ENCODE measurements at regions not wholly inside any gene's neighbourhood (a gene's known extent, or its start where the extent isn't known, plus 50 kb on each side); places are given as distances from the start of the nearest gene placed in this dataset.

GRCh38 chr3:115341208-115341607, 194.1 kb upstream of the ZBTB20 start:
- H3K14ac ChIP-seq (replicated peaks; ENCODE audit: low read depth, low read length): no peak overlapping the region
- no CpG with 5 or more reads among the region's 1 CpG for WGBS, 2 experiments (ENCODE audit: extremely low coverage in 2 of 2, insufficient read length in 1 of 2)
- no peak overlapping the region for H3K4me2 ChIP-seq (ENCODE audit: low read depth, low read length)
- H3K27ac ChIP-seq (ENCODE audit: insufficient read depth, low read length): no peak overlapping the region
- H3K9me1 ChIP-seq (ENCODE audit: insufficient read depth, low read length): no peaks in the 10 kb centered on the region
- H3K23ac ChIP-seq (ENCODE audit: low read depth, low read length): no peak overlapping the region
- peak; percentile 82 for ATAC-seq (ENCODE audit: low read depth)
- intact Hi-C loops (cut with micrococcal nuclease) (loop anchor here (10.0 kb wide), 1 partner anchor 344 kb away; no protein-coding TSS in a partner anchor), in situ Hi-C loops (cut with MboI; ENCODE audit: low sequenced_read_pairs) (no loop called here), dilution Hi-C loops (cut with HindIII; ENCODE audit: low sequenced_read_pairs, unreplicated experiment) (no loop called here)
- H2AK5ac ChIP-seq (ENCODE audit: low read depth, low read length): no peak overlapping the region
- no peak overlapping the region for H4K5ac ChIP-seq (ENCODE audit: low read depth, low read length)
- ChIA-PET POLR2A (ENCODE audit: unreplicated experiment) (no interaction called here), CTCF (no interaction called here)
- no peaks in the 10 kb centered on the region for H3K36me3 ChIP-seq (ENCODE audit: control insufficient read depth, insufficient read depth, low read length)
- no TSS peak for BruUV-seq (replicated peaks)
- no peak overlapping the region for H2BK20ac ChIP-seq (ENCODE audit: low read depth, low read length)
- no peaks in the 10 kb centered on the region for H4K20me1 ChIP-seq (ENCODE audit: insufficient read depth, low read length)
- no peaks in the 10 kb centered on the region for H3K27me3 ChIP-seq (ENCODE audit: control insufficient read depth, insufficient read depth, low read length)
- H3K9me3 ChIP-seq (ENCODE audit: control insufficient read depth, insufficient read depth, low read length): no peaks in the 10 kb centered on the region
- TF ChIP-seq MXI1 (IDR thresholded peaks at IDR 0.05; ENCODE audit: borderline replicate concordance, low read depth, low read length) (no peak), POLR2A (IDR thresholded peaks at IDR 0.05; ENCODE audit: low read depth, low read length) (no peak), FOS (IDR thresholded peaks at IDR 0.05; ENCODE audit: low read depth, low read length) (peak; percentile 75), ELK1 (IDR thresholded peaks at IDR 0.05; ENCODE audit: borderline replicate concordance, low read depth, low read length) (no peak)
- H3K4me1 ChIP-seq (ENCODE audit: control insufficient read depth, insufficient read depth, low read length): peaks cover 1% of the 10 kb centered on the region; the same call in 1 of the 2 replicates
- no peaks in the 10 kb centered on the region for H3K79me1 ChIP-seq (ENCODE audit: low read depth in 1 of 2, low read length in 2 of 2)
- no peak overlapping the region for H3K56ac ChIP-seq (ENCODE audit: extremely low read depth, insufficient read depth, low read length)
- H2BK120ac ChIP-seq (ENCODE audit: low read depth, low read length): no peak overlapping the region; the same call in 1 of the 2 replicates
- H4K91ac ChIP-seq (ENCODE audit: insufficient read depth, low read depth, low read length): no peak overlapping the region
- peak; percentile 78 for DNase-seq
- no peak overlapping the region for H2AFZ ChIP-seq (replicated peaks; ENCODE audit: low read length, poor library complexity)
- H2BK5ac ChIP-seq (ENCODE audit: low read depth, low read length, poor library complexity, severe bottlenecking): no peak overlapping the region
- H4K8ac ChIP-seq (ENCODE audit: low read depth in 2 of 2, low read length in 2 of 2): no peak overlapping the region
- H3K4me3 ChIP-seq (ENCODE audit: insufficient read depth, low read depth, low read length): no peak overlapping the region
- no peak overlapping the region for H2BK15ac ChIP-seq (ENCODE audit: low read depth, low read length)
- H3K9ac ChIP-seq (ENCODE audit: low read depth, low read length): no peak overlapping the region
- H3K18ac ChIP-seq (ENCODE audit: low read depth, low read length): no peak overlapping the region
- H3K4ac ChIP-seq (ENCODE audit: low read depth, low read length): no peak overlapping the region
- peak overlapping the region; percentile 34 for H2AK9ac ChIP-seq (replicated peaks; ENCODE audit: low read depth, low read length, poor library complexity)
